ENCODE measurements at regions not wholly inside any gene's neighbourhood (a gene's known extent, or its start where the extent isn't known, plus 50 kb on each side); places are given as distances from the start of the nearest gene placed in this dataset.
"Not testable (repeated sequence)": the region's sequence is repeated elsewhere in the genome, so short reads cannot be mapped to it uniquely, and the experiment has no call there.

DNA sequence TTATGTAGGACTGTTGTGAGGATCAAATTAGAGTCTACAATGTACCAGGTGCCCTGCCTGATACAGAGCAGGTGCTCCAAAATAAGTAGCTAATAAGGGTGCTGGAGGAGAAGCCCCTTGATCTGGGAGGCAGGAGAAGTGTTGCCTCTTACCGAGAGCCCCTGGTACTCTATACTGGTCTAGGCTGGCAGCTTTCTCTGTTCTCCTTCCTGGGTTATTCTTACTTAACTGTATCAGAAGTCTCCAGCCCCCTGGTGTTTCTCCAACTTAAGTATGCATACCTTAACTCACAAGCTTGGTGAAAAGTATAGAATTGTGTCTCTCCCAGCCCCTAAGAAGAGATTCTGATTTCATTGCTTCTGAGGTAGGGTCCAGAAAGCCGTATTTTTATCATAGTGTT is 254.9 kb downstream of the LRIG3 start:
- POLR2A ChIA-PET: no interaction called here
- no peaks in the 10 kb centered on the region for H3K27me3 ChIP-seq (replicated peaks in 2 of 5; ENCODE audit: control insufficient read depth in 4 of 5, insufficient read depth in 5 of 5, low read length in 4 of 5)
- WGBS (ENCODE audit: insufficient coverage): 100% methylated on average over 1 of the region's 2 CpGs
- no peaks in the 10 kb centered on the region for H3K9me3 ChIP-seq (ENCODE audit: control extremely low read depth in 1 of 5, control insufficient read depth in 4 of 5, insufficient read depth in 2 of 5, low read depth in 1 of 5, low read length in 4 of 5)
- no peak overlapping the region for H3K27ac ChIP-seq (ENCODE audit: insufficient read depth in 1 of 2, low read depth in 1 of 2, low read length in 2 of 2, poor library complexity in 1 of 2, severe bottlenecking in 2 of 2)
- CTCF ChIA-PET: no interaction called here
- no peaks in the 10 kb centered on the region for H3K36me3 ChIP-seq (ENCODE audit: control insufficient read depth in 4 of 4, insufficient read depth in 4 of 4, low read length in 3 of 4)
- H3K4me3 ChIP-seq (ENCODE audit: control insufficient read depth in 1 of 7, extremely low read depth in 1 of 7, insufficient read depth in 4 of 7, low read depth in 2 of 7, low read length in 6 of 7): no peak overlapping the region
- no peak for DNase-seq
- H3K4me1 ChIP-seq (ENCODE audit: control extremely low read depth in 1 of 4, control insufficient read depth in 4 of 4, insufficient read depth in 4 of 4, low read length in 3 of 4): no peaks in the 10 kb centered on the region

- no peak for DNase-seq
- POLR2A ChIA-PET: no interaction called here
- Histone ChIP-seq H3K9me3 (ENCODE audit: control extremely low read depth in 1 of 5, control insufficient read depth in 4 of 5, insufficient read depth in 2 of 5, low read depth in 1 of 5, low read length in 4 of 5) (no peaks in the 10 kb centered on the region), H3K4me1 (ENCODE audit: control extremely low read depth in 1 of 4, control insufficient read depth in 4 of 4, insufficient read depth in 4 of 4, low read length in 3 of 4) (no peaks in the 10 kb centered on the region), H3K4me3 (ENCODE audit: control insufficient read depth in 1 of 7, extremely low read depth in 1 of 7, insufficient read depth in 4 of 7, low read depth in 2 of 7, low read length in 6 of 7) (no peak overlapping the region), H3K27me3 (replicated peaks in 2 of 5; ENCODE audit: control insufficient read depth in 4 of 5, insufficient read depth in 5 of 5, low read length in 4 of 5) (no peaks in the 10 kb centered on the region), H3K36me3 (ENCODE audit: control insufficient read depth in 4 of 4, insufficient read depth in 4 of 4, low read length in 3 of 4) (no peaks in the 10 kb centered on the region), H3K27ac (ENCODE audit: insufficient read depth in 1 of 2, low read depth in 1 of 2, low read length in 2 of 2, poor library complexity in 1 of 2, severe bottlenecking in 2 of 2) (no peak overlapping the region)
- CTCF ChIA-PET: no interaction called here
- 100% methylated on average over 1 of the region's 3 CpGs for WGBS (ENCODE audit: insufficient coverage)
These were observed 252.1 kb downstream of the LRIG3 start for GRCh38 chr12:58668233-58668632.

DNA sequence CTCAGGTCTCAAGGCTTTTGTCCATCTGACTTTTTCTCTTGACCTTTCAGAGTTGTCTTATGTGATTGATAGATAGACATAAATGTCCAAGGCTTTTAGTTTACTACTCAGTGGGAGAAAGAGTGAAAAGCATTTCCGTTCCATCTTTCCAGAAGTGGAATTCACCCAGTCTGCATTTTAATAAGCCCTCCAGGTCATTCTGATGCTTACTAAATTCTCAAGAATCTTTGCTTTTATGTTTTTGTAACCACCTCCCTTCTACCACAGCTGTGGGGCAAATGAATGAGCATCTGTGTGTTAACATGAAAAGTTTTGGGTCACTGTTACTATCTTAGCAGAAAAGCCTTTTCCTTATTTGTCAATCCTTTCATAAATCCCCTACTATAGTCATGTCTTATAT is 251.4 kb downstream of the LRIG3 start:
- H3K27ac ChIP-seq (ENCODE audit: insufficient read depth in 1 of 2, low read depth in 1 of 2, low read length in 2 of 2, poor library complexity in 1 of 2, severe bottlenecking in 2 of 2): no peak overlapping the region
- H3K9me3 ChIP-seq (ENCODE audit: control extremely low read depth in 1 of 5, control insufficient read depth in 4 of 5, insufficient read depth in 2 of 5, low read depth in 1 of 5, low read length in 4 of 5): no peaks in the 10 kb centered on the region
- H3K36me3 ChIP-seq (ENCODE audit: control insufficient read depth in 4 of 4, insufficient read depth in 4 of 4, low read length in 3 of 4): no peaks in the 10 kb centered on the region
- POLR2A ChIA-PET: no interaction called here
- CTCF ChIA-PET: no interaction called here
- no peak overlapping the region for H3K4me3 ChIP-seq (ENCODE audit: control insufficient read depth in 1 of 7, extremely low read depth in 1 of 7, insufficient read depth in 4 of 7, low read depth in 2 of 7, low read length in 6 of 7)
- H3K4me1 ChIP-seq (ENCODE audit: control extremely low read depth in 1 of 4, control insufficient read depth in 4 of 4, insufficient read depth in 4 of 4, low read length in 3 of 4): no peaks in the 10 kb centered on the region
- WGBS (ENCODE audit: insufficient coverage): 20% methylated on average over 1 of the region's 1 CpG
- no peaks in the 10 kb centered on the region for H3K27me3 ChIP-seq (replicated peaks in 2 of 5; ENCODE audit: control insufficient read depth in 4 of 5, insufficient read depth in 5 of 5, low read length in 4 of 5)
- no peak for DNase-seq

DNA sequence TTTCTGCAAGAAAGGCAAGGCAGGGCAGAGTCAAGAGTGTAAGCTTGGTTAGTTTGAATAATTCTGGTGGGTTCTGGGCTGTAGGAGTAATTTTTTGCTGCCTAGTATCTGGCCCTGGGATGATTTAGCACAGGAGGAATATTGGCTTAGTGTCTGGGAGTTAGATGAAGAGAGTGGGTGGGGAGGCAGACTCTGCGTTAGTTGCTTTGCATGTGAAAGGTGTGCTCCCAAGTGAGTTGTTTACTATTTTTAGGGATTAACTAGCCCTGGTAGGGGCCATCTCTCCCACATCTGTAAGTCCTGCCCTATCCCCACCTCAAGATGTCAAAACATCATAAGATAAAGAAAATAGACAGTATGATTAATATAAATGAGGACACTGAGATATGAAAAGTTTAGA is 249.7 kb downstream of the LRIG3 start:
- H3K4me3 ChIP-seq (ENCODE audit: control insufficient read depth in 1 of 7, extremely low read depth in 1 of 7, insufficient read depth in 4 of 7, low read depth in 2 of 7, low read length in 6 of 7): no peak overlapping the region
- POLR2A ChIA-PET: no interaction called here
- H3K27me3 ChIP-seq (replicated peaks in 2 of 5; ENCODE audit: control insufficient read depth in 4 of 5, insufficient read depth in 5 of 5, low read length in 4 of 5): no peaks in the 10 kb centered on the region
- H3K36me3 ChIP-seq (ENCODE audit: control insufficient read depth in 4 of 4, insufficient read depth in 4 of 4, low read length in 3 of 4): no peaks in the 10 kb centered on the region
- no peak overlapping the region for H3K27ac ChIP-seq (ENCODE audit: insufficient read depth in 1 of 2, low read depth in 1 of 2, low read length in 2 of 2, poor library complexity in 1 of 2, severe bottlenecking in 2 of 2)
- H3K9me3 ChIP-seq (ENCODE audit: control extremely low read depth in 1 of 5, control insufficient read depth in 4 of 5, insufficient read depth in 2 of 5, low read depth in 1 of 5, low read length in 4 of 5): no peaks in the 10 kb centered on the region
- no CpG with 5 or more reads among the region's 1 CpG for WGBS (ENCODE audit: insufficient coverage)
- CTCF ChIA-PET: no interaction called here
- no peaks in the 10 kb centered on the region for H3K4me1 ChIP-seq (ENCODE audit: control extremely low read depth in 1 of 4, control insufficient read depth in 4 of 4, insufficient read depth in 4 of 4, low read length in 3 of 4)
- no peak for DNase-seq

GRCh38 chr12:58671196-58671595 is 249.1 kb downstream of the LRIG3 start:
- ChIA-PET CTCF (no interaction called here), POLR2A (no interaction called here)
- 40% methylated on average over 2 of the region's 3 CpGs for WGBS (ENCODE audit: insufficient coverage)

GRCh38 chr12:58673021-58673420 is 247.3 kb downstream of the LRIG3 start:
- no peak overlapping the region for H3K4me3 ChIP-seq (ENCODE audit: control insufficient read depth in 1 of 7, extremely low read depth in 1 of 7, insufficient read depth in 4 of 7, low read depth in 2 of 7, low read length in 6 of 7)
- no peaks in the 10 kb centered on the region for H3K36me3 ChIP-seq (ENCODE audit: control insufficient read depth in 4 of 4, insufficient read depth in 4 of 4, low read length in 3 of 4)
- H3K9me3 ChIP-seq (ENCODE audit: control extremely low read depth in 1 of 5, control insufficient read depth in 4 of 5, insufficient read depth in 2 of 5, low read depth in 1 of 5, low read length in 4 of 5): peaks cover 0 to under 1% (median 0%) of the 10 kb centered on the region in 5 experiments
- ChIA-PET POLR2A (no interaction called here), CTCF (no interaction called here)
- no peak for DNase-seq
- no peaks in the 10 kb centered on the region for H3K27me3 ChIP-seq (replicated peaks in 2 of 5; ENCODE audit: control insufficient read depth in 4 of 5, insufficient read depth in 5 of 5, low read length in 4 of 5)
- H3K27ac ChIP-seq (ENCODE audit: insufficient read depth in 1 of 2, low read depth in 1 of 2, low read length in 2 of 2, poor library complexity in 1 of 2, severe bottlenecking in 2 of 2): no peak overlapping the region
- H3K4me1 ChIP-seq (ENCODE audit: control extremely low read depth in 1 of 4, control insufficient read depth in 4 of 4, insufficient read depth in 4 of 4, low read length in 3 of 4): no peaks in the 10 kb centered on the region

More at GRCh38 chr12:58671196-58671595, 249.1 kb downstream of the LRIG3 start:
- no peak overlapping the region for H3K4me3 ChIP-seq (ENCODE audit: control insufficient read depth in 1 of 7, extremely low read depth in 1 of 7, insufficient read depth in 4 of 7, low read depth in 2 of 7, low read length in 6 of 7)
- no peaks in the 10 kb centered on the region for H3K4me1 ChIP-seq (ENCODE audit: control extremely low read depth in 1 of 4, control insufficient read depth in 4 of 4, insufficient read depth in 4 of 4, low read length in 3 of 4)
- no peaks in the 10 kb centered on the region for H3K36me3 ChIP-seq (ENCODE audit: control insufficient read depth in 4 of 4, insufficient read depth in 4 of 4, low read length in 3 of 4)
- DNase-seq: no peak
- H3K27me3 ChIP-seq (replicated peaks in 2 of 5; ENCODE audit: control insufficient read depth in 4 of 5, insufficient read depth in 5 of 5, low read length in 4 of 5): no peaks in the 10 kb centered on the region
- no peaks in the 10 kb centered on the region for H3K9me3 ChIP-seq (ENCODE audit: control extremely low read depth in 1 of 5, control insufficient read depth in 4 of 5, insufficient read depth in 2 of 5, low read depth in 1 of 5, low read length in 4 of 5)
- H3K27ac ChIP-seq (ENCODE audit: insufficient read depth in 1 of 2, low read depth in 1 of 2, low read length in 2 of 2, poor library complexity in 1 of 2, severe bottlenecking in 2 of 2): no peak overlapping the region

DNA sequence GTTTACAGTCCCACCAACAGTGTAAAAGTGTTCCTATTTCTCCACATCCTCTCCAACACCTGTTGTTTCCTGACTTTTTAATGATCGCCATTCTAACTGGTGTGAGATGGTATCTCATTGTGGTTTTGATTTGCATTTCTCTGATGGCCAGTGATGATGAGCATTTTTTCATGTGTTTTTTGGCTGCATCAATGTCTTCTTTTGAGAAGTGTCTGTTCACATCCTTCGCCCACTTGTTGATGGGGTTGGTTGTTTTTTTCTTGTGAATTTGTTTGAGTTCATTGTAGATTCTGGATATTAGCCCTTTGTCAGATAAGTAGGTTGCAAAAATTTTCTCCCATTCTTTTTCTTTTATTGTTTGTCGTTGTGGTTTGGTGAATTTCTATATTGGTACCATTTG is 242.5 kb downstream of the LRIG3 start:
- H3K4me3 ChIP-seq (ENCODE audit: control insufficient read depth in 1 of 7, extremely low read depth in 1 of 7, insufficient read depth in 4 of 7, low read depth in 2 of 7, low read length in 6 of 7); H3K27ac ChIP-seq (ENCODE audit: insufficient read depth in 1 of 2, low read depth in 1 of 2, low read length in 2 of 2, poor library complexity in 1 of 2, severe bottlenecking in 2 of 2); H3K36me3 ChIP-seq (ENCODE audit: control insufficient read depth in 4 of 4, insufficient read depth in 4 of 4, low read length in 3 of 4); CTCF ChIA-PET; DNase-seq; POLR2A ChIA-PET; H3K27me3 ChIP-seq (replicated peaks in 2 of 5; ENCODE audit: control insufficient read depth in 4 of 5, insufficient read depth in 5 of 5, low read length in 4 of 5); H3K4me1 ChIP-seq (ENCODE audit: control extremely low read depth in 1 of 4, control insufficient read depth in 4 of 4, insufficient read depth in 4 of 4, low read length in 3 of 4): not testable (repeated sequence)
- peaks cover 0 to 16% (median 3%) of the 10 kb centered on the region in 5 experiments for H3K9me3 ChIP-seq (ENCODE audit: control extremely low read depth in 1 of 5, control insufficient read depth in 4 of 5, insufficient read depth in 2 of 5, low read depth in 1 of 5, low read length in 4 of 5)
- 88% methylated on average over 1 of the region's 3 CpGs for WGBS (ENCODE audit: insufficient coverage)

- no CpG with 5 or more reads among the region's 2 CpGs for WGBS (ENCODE audit: insufficient coverage)
- POLR2A ChIA-PET: no interaction called here
- Histone ChIP-seq H3K9me3 (ENCODE audit: control extremely low read depth in 1 of 5, control insufficient read depth in 4 of 5, insufficient read depth in 2 of 5, low read depth in 1 of 5, low read length in 4 of 5) (peaks cover 0 to 16% (median 3%) of the 10 kb centered on the region in 5 experiments), H3K4me1 (ENCODE audit: control extremely low read depth in 1 of 4, control insufficient read depth in 4 of 4, insufficient read depth in 4 of 4, low read length in 3 of 4) (no peaks in the 10 kb centered on the region), H3K36me3 (ENCODE audit: control insufficient read depth in 4 of 4, insufficient read depth in 4 of 4, low read length in 3 of 4) (no peaks in the 10 kb centered on the region), H3K4me3 (ENCODE audit: control insufficient read depth in 1 of 7, extremely low read depth in 1 of 7, insufficient read depth in 4 of 7, low read depth in 2 of 7, low read length in 6 of 7) (no peak overlapping the region), H3K27me3 (replicated peaks in 2 of 5; ENCODE audit: control insufficient read depth in 4 of 5, insufficient read depth in 5 of 5, low read length in 4 of 5) (no peaks in the 10 kb centered on the region), H3K27ac (ENCODE audit: insufficient read depth in 1 of 2, low read depth in 1 of 2, low read length in 2 of 2, poor library complexity in 1 of 2, severe bottlenecking in 2 of 2) (no peak overlapping the region)
- CTCF ChIA-PET: no interaction called here
- DNase-seq: no peak
These were observed 241.6 kb downstream of the LRIG3 start for GRCh38 chr12:58678753-58679152.
